Keratinocyte (primary cell): ENCODE measurements at regions not wholly inside any gene's neighbourhood (a gene's known extent, or its start where the extent isn't known, plus 50 kb on each side); places are given as distances from the start of the nearest gene placed in this dataset.

Experiments used
- DNase-seq: peaks from one replicate; pipeline ENCODE4 v3.0.0-alpha.2; 2011; ENCODE audit warnings: low read depth, missing footprints, low spot score
- FAIRE-seq: peaks from 2 replicates; lab custom pipeline; 2011; peaks lifted over from hg19 to GRCh38; lab: Jason Lieb, UNC
- H2AFZ ChIP-seq: 2 replicates; pipeline ENCODE4 v1.6.0; 2012; ENCODE audit warnings: low read length, control low read depth, inconsistent platforms; ENCODE audit not compliant: control insufficient read depth
- H3K27ac ChIP-seq: 2 replicates; pipeline ENCODE4 v1.5.1; 2011; ENCODE audit warnings: low read length; ENCODE audit not compliant: control insufficient read depth, insufficient read depth
- H3K27me3 ChIP-seq: 3 replicates; pipeline ENCODE4 v1.6.0; 2011; ENCODE audit warnings: low read length; ENCODE audit not compliant: control insufficient read depth, insufficient read depth; ENCODE audit errors: extremely low read depth
- H3K36me3 ChIP-seq, 2 experiments: 2 replicates in 1 of 2; 3 replicates in 1 of 2; pipeline ENCODE4 v1.5.1; 2011; ENCODE audit warnings: low read length in 2 of 2, mild to moderate bottlenecking in 1 of 2; ENCODE audit not compliant: control insufficient read depth in 2 of 2, insufficient read depth in 2 of 2; ENCODE audit errors: extremely low read depth in 1 of 2
- H3K4me1 ChIP-seq: 3 replicates; pipeline ENCODE4 v1.5.1; 2011; ENCODE audit warnings: low read length; ENCODE audit not compliant: control insufficient read depth, insufficient read depth; ENCODE audit errors: extremely low read depth
- H3K4me2 ChIP-seq: 3 replicates; pipeline ENCODE4 v1.6.0; 2011; ENCODE audit warnings: low read depth, low read length; ENCODE audit not compliant: control insufficient read depth, insufficient read depth; ENCODE audit errors: extremely low read depth
- H3K4me3 ChIP-seq, 3 experiments: fragments of 200-600 bp in 1 of 3; sonication (generic) in 1 of 3; 2 replicates in 2 of 3; 3 replicates in 1 of 3; pipeline ENCODE4 v1.5.1; 2011 to 2016; ENCODE audit warnings: low read length in 3 of 3, mild to moderate bottlenecking in 3 of 3, control low read depth in 2 of 3, inconsistent platforms in 1 of 3, low read depth in 1 of 3, mixed read lengths in 1 of 3, mixed run types in 1 of 3, moderate library complexity in 1 of 3; ENCODE audit not compliant: control insufficient read depth in 2 of 3, insufficient read depth in 2 of 3; ENCODE audit errors: extremely low read depth in 1 of 3
- H3K79me2 ChIP-seq: 2 replicates; pipeline ENCODE4 v1.6.0; 2012; ENCODE audit warnings: low read length; ENCODE audit not compliant: control insufficient read depth, insufficient read depth
- H3K9ac ChIP-seq: 3 replicates; pipeline ENCODE4 v1.6.0; 2011; ENCODE audit warnings: low read length; ENCODE audit not compliant: control insufficient read depth, insufficient read depth; ENCODE audit errors: extremely low read depth
- H3K9me1 ChIP-seq: 3 replicates; pipeline ENCODE4 v1.6.0; 2011; ENCODE audit warnings: low read length; ENCODE audit not compliant: control insufficient read depth, insufficient read depth; ENCODE audit errors: extremely low read depth
- H3K9me3 ChIP-seq: 2 replicates; pipeline ENCODE4 v1.5.1; 2012; ENCODE audit warnings: low read depth, low read length; ENCODE audit not compliant: control insufficient read depth
- H4K20me1 ChIP-seq: 3 replicates; pipeline ENCODE4 v1.6.0; 2011; ENCODE audit warnings: low read length; ENCODE audit not compliant: control insufficient read depth, insufficient read depth; ENCODE audit errors: extremely low read depth
- EZH2 ChIP-seq: IDR thresholded peaks from one replicate; pipeline ENCODE4 v1.6.1; 2012; ENCODE audit warnings: inconsistent platforms, mild to moderate bottlenecking, low read length, moderate library complexity
- dilution Hi-C: fragments of 300-500 bp; cut with MboI; formaldehyde crosslinking; loops from one replicate; pipeline ENCODE4 v1.7.0; 2020; ENCODE audit warnings: low sequenced_read_pairs; ENCODE audit not compliant: extremely low pct_ligation_motif_present
- TF ChIP-seq, protein P1 (sequence below), 3 experiments: IDR thresholded peaks in 1 of 3; conservative IDR thresholded peaks in 1 of 3; optimal IDR thresholded peaks in 1 of 3; 2 replicates in 2 of 3; 3 replicates in 1 of 3; pipeline versions ENCODE3 to v1.5.1; 2011; ENCODE audit warnings: low read length in 3 of 3, mild to moderate bottlenecking in 3 of 3, moderate library complexity in 2 of 3, control low read depth in 1 of 3, inconsistent platforms in 1 of 3; ENCODE audit not compliant: insufficient read depth in 2 of 3; ENCODE audit errors: extremely low read depth in 1 of 3

DNA sequence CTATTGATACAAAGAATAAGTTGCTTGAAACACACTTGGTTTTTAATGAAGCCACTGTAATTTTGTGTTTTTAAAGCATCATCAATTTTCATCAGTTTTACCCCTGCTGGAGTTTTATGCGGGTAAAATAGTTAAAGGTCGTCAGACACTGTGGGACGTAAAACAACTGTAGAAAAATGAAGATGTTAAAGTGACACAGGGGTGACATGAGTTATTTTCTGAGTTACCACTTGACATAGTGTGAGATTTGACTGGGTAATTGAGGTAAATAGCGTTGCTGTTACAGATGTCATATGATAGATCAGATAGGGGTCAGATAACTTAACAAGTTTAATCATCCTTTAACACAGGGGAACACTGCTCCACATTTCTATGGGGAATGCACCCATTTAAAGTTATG is 297.6 kb downstream of the CHL1 start:
- Histone ChIP-seq H3K4me2 (no peak overlapping the region), H4K20me1 (no peaks in the 10 kb centered on the region), H3K9ac (no peak overlapping the region), H3K4me3 (no peak overlapping the region), H3K79me2 (no peaks in the 10 kb centered on the region), H3K36me3 (no peaks in the 10 kb centered on the region), H3K4me1 (no peaks in the 10 kb centered on the region), H3K9me1 (no peaks in the 10 kb centered on the region), H2AFZ (no peak overlapping the region), H3K27me3 (no peaks in the 10 kb centered on the region), H3K27ac (no peak overlapping the region), H3K9me3 (no peaks in the 10 kb centered on the region)
- dilution Hi-C loops, result no loop called here
- TF ChIP-seq EZH2, result no peak
- TF ChIP-seq, protein P1, sequence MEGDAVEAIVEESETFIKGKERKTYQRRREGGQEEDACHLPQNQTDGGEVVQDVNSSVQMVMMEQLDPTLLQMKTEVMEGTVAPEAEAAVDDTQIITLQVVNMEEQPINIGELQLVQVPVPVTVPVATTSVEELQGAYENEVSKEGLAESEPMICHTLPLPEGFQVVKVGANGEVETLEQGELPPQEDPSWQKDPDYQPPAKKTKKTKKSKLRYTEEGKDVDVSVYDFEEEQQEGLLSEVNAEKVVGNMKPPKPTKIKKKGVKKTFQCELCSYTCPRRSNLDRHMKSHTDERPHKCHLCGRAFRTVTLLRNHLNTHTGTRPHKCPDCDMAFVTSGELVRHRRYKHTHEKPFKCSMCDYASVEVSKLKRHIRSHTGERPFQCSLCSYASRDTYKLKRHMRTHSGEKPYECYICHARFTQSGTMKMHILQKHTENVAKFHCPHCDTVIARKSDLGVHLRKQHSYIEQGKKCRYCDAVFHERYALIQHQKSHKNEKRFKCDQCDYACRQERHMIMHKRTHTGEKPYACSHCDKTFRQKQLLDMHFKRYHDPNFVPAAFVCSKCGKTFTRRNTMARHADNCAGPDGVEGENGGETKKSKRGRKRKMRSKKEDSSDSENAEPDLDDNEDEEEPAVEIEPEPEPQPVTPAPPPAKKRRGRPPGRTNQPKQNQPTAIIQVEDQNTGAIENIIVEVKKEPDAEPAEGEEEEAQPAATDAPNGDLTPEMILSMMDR (optimal IDR thresholded peaks at IDR 0.05 in 1 of 3, IDR thresholded peaks at IDR 0.05 in 1 of 3, conservative IDR thresholded peaks at IDR 0.05 in 1 of 3; ENCODE audit: extremely low read depth in 1 of 3, insufficient read depth in 2 of 3, low read length in 3 of 3), result no peak
- DNase-seq (no peak), FAIRE-seq (no peak)

DNA sequence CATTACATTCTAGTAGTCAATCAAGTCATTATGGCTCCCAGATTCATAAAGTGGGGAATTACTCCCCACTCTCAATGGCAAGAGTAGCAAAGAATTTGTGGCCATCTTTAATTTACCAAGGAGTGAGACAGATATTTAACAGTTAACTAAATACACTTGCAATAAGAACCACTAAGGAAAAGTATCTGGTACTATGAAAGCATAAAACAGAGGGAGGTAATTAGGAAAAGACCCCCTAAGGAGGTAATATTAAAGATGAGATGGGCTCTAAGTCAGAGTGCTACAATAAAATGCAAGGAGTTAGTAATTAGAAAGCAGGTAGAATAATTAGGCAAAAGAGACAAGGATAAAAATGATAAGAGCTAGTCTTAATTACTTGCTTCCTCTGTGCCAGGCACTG is 301.9 kb downstream of the CHL1 start:
- no peaks in the 10 kb centered on the region for H3K9me3 ChIP-seq
- H3K27me3 ChIP-seq, result no peaks in the 10 kb centered on the region
- dilution Hi-C loops, result no loop called here
- H3K36me3 ChIP-seq, result no peaks in the 10 kb centered on the region
- no peak overlapping the region for H3K9ac ChIP-seq
- no peaks in the 10 kb centered on the region for H3K79me2 ChIP-seq
- H3K27ac ChIP-seq, result no peak overlapping the region
- no peak overlapping the region for H2AFZ ChIP-seq
- H3K9me1 ChIP-seq, result no peaks in the 10 kb centered on the region
- no peaks in the 10 kb centered on the region for H3K4me1 ChIP-seq
- no peak for DNase-seq
- no peak overlapping the region for H3K4me3 ChIP-seq
- no peak for FAIRE-seq
- no peaks in the 10 kb centered on the region for H4K20me1 ChIP-seq
- TF ChIP-seq, protein P1 (optimal IDR thresholded peaks at IDR 0.05 in 1 of 3, IDR thresholded peaks at IDR 0.05 in 1 of 3, conservative IDR thresholded peaks at IDR 0.05 in 1 of 3; ENCODE audit: extremely low read depth in 1 of 3, insufficient read depth in 2 of 3, low read length in 3 of 3), result no peak
- TF ChIP-seq EZH2, result no peak
- H3K4me2 ChIP-seq, result no peak overlapping the region
